KBM-7 (cell line): ENCODE measurements at regions not wholly inside any gene's neighbourhood (a gene's known extent, or its start where the extent isn't known, plus 50 kb on each side); places are given as distances from the start of the nearest gene placed in this dataset.

ENCODE experiments used
- DNase-seq: peaks from one replicate; pipeline ENCODE4 v3.0.0-alpha.2; 2015
- in situ Hi-C: fragments of 300-500 bp; cut with MboI; formaldehyde crosslinking; loops from 2 replicates; pipeline ENCODE4 v1.14.3; 2020; ENCODE audit warnings: low sequenced_read_pairs, low pct_unique_long_range_greater_than_20kb, mixed read lengths

DNA sequence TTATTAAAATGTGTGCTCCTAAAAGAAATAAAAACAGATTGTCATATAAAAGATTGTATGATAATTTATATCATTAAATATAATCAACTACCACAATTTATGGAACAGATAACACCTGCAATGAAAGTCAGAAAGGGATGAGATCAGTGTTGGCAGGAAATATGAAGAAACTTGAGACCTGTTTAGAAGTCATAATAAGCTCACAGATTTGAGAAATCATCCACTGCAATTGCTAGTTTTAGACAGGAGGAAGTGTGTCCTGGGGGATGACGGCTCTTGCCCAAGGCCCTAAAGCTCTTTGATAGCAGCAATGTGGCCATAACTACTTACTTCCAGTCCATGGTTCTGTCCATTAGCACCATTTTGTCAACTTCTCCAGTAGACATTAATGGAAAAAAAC, 122.8 kb upstream of the SOX5 start:
- in situ Hi-C loops, result no loop called here
- no peak for DNase-seq

DNA sequence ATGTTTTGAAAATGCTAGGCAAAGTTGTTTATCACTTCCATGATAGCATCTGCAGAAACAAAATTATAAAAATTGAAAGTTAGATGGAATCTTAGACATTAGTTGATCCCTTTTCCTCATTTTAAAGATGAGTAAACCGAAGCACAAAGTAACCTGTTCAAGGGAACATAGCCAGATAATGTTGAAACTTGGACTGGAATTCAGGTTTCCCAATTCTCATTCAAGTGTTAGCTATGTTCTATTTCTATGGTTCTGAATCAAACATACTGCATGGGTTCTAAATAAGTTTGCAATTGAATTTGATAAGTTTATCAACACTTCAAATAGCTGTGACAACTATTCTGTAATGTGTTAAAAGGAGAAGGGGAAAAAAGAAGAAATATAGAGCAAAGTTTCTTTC, 122.4 kb upstream of the SOX5 start:
- in situ Hi-C loops, result no loop called here
- DNase-seq, result no peak

DNA sequence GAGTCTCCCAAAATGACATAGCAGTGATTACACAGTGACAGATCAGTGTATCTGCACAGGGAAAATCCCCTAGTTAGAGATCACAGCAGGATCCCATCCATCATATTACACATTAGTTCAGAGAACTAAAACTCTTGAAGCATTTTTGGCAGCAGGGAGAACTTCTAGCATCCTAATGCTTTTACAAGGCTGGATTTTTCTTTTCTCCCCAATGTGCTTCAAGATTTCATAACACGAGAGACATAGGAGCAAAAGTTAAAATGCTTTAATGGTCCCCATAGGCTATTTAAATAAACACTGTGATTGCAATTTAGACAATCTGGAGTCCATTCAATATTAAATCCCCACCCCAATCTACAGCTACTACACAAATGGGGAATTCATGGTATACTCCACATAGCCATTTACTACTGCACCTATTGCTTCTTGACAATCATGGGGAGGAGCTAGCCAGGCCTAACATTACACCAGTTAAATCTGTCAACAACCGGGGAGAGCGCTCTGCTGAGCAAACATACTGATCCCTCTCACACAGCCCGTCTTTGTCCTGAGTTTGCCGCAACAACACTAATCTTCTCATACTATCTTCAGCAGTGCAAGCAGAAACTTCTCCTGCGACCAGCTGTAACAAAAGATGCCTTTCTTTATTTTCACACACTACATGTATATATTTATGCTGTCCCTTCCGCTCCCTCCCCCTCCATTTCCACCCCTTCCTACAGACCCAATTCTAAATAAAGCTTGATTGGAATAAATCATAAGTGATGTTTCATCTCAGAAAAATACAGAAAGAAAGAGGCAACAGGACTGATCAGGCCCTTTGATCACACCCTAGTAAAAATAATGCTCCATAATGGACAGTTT, 120.3 kb upstream of the SOX5 start:
- no peak for DNase-seq

DNA sequence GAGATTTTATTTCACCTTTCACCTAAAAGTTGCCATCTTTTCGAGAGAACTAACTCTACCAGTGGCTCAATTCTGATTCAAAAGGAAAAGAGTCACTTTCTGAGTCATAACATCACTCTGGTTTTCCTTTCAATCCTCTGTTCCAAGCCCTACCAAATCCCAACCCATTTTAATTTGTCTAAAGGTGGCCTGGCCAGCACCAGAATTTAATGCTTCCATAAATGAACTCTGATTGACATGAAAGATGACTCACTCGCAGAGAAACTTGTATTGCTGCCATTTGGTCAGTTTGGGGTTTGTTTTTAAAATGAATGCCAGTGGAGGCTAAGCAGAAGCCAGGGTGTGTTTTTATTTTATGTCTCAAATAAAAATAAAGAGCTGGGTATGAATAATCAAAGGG, 117.4 kb upstream of the SOX5 start:
- DNase-seq, result no peak
- in situ Hi-C loops, result no loop called here

More for the DNA sequence above, 120.3 kb upstream of the SOX5 start:
- in situ Hi-C loops, result no loop called here

DNA sequence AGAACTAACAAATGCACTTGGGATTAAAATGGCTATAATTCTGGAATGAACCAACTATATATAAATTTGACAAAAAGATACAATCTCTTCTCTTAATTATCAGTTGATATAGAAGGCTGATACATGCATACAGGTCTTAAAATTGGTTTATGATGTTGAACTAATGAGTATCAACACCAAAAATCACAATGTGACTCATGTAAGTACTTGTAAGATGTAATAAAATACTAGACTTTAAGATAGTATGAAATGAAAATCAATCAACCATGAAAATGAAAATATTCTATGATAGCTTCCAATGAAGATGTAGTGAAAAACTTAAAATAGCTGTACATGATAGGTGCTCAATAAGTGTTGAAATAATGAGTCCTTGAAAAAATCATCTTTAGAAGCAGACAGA, 116.6 kb upstream of the SOX5 start:
- DNase-seq, result no peak
- in situ Hi-C loops, result no loop called here

DNA sequence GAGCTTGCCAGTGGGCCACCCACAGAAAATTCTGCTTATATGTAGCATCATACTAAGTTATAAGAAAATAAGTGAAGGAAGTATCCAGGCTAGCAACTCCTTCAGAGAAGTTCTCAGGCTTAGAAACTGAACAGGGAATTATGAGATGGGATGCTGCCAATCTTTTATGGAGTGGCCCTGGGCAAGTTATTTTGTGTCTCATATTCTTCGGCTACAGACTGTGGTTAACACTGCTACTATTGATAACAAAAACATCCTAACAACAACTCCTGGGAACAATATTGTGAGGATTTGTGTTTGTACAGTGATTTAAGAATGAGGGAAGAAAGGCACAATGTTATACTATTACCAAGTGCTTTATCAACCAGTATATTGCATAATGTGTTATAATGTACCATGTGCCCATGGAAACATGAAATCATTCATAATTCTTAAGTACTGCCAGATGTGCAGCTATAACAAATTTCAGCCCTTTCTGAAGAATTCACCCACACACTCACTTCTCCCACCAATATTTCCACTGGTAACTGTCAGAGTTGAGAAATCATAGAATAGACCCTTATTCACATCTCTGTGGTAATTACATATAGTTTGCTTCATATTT, 113.3 kb upstream of the SOX5 start:
- no peak for DNase-seq
- in situ Hi-C loops, result no loop called here

DNA sequence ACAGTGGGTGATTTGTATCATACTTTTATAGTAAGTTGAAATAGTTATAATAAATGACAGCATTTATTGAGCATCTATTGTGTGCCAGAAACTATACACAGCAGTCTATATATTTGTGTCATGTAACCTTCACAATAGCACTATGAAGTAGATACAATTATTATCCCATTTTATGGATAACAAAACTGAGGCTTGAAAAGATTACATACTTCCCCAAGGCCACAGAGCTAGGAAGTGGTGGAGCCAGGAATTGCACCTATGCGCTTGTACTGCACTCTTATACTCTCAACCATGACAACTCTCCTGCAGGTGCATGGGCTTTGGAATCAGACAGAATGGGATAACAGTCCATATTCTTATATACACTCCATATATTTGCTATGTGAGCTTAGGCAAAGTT, 110.6 kb upstream of the SOX5 start:
- DNase-seq, result no peak
- in situ Hi-C loops, result no loop called here

DNA sequence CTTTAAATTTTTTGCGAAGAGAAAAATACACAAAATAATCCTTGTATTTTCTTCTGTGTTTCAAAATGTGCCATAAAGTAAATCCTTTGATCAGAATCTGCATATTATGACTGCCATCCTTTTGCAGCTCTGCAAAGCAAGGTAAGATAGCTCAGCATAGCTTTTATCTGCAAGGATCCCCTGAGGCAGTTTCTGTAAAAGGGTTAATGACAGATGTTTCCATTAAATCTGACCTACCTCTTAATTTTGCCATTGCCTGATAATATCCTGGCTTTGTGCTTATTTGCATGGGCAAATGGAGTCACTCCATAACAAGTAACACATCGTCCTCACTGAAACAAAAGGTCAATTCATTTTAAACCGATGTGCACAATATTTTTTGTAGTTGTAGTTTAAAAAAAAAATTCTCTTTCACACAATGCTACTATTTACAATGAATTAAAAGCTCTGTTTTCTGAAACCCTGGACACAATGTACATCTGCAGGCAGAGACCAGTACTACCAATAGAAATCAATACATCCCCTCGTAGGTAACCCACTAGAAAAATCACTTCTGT, 108.5 kb upstream of the SOX5 start:
- no peak for DNase-seq
- in situ Hi-C loops, result no loop called here

DNA sequence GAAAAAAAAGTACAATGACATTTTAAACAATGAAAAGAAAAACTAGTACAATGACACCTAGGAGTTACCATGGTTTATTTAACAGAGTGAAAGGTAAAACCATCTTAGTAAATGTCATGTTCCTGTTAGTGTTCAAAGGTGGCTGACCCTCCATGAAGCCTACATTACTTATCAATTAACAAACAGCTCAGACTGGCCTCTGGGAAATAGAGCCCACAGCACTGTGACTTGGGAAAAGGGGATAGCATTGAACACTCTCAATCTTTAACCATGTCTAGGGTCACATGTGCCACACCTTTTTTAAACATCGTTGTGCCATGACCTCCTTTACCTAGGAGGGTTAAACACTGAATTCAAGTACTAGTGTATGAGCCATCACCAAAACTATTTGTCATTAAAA, 106.3 kb upstream of the SOX5 start:
- no peak for DNase-seq
- in situ Hi-C loops, result no loop called here

DNA sequence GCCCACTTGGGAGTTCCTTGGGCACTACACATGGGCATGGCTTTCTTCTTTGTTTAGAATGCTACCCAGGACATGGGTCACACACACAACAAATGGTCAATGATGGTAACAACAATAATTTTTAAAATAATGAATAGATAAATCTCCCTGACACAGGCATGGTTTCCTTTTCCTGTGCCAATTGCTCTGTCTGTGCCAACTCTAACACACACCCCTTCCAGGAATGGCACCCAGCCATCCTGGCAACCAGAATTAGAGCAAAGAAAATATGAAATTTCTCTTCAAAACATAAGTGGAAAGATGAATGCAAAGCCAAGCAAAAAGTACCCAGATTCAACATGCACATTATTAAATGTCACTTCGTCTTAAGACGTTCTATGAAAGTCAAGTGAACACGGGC, 104.9 kb upstream of the SOX5 start:
- in situ Hi-C loops, result no loop called here
- no peak for DNase-seq

DNA sequence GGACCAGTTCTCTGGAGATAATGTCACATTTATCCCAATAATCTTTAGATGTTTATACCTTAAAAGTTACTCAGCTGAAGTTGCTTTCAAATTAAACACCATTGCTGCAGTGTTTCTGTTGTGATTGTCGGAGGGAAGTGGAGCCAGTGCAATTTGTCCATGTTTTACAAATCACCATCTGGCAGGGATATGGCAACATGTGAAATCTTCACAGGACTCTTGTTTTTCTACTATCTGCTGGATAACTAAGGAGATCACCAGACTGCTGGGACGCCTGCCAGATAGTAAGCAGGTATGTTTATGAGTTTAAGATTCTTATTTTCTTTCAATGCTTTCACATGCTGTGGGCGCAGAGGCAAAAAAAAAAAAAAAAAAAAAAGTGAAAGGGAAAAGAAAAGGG, 100.3 kb upstream of the SOX5 start:
- in situ Hi-C loops, result no loop called here

DNA sequence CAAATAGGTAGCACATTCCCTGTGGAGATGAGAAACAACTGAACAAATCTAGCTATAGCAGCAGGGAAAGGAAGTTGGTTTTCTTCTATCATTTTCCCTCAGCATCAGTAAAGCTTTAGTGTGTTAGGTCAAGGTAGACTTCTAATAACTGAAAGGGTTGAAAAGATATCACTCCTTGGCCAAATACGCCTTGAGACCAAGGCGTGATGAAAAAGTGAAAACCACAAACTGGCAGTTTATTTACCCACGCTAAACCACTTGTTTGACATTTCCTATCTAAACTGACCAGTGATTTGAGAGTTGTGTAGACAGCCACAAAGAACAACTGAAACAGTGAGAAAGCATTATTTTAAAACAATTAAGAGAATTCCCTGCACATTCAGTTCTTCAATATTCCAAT, 99.6 kb upstream of the SOX5 start:
- DNase-seq, result no peak
- in situ Hi-C loops, result no loop called here

More for the DNA sequence above, 100.3 kb upstream of the SOX5 start:
- no peak for DNase-seq

DNA sequence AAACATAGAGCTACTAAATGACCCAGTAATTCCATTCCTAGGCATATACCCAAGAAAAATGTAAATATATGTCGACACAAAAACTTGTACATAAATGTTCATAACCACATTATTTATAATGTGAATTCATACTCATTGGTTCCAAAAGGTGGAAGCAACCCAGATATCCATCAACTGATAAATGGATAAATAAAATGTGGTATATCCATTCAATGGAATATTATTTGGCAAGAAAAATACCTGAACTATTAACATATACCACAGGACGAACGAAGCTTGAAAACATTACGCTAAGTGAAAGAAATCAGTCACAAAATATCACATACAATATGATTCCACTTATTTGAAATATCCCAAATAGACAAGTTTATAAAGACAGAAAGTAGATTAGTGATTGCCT, 99.0 kb upstream of the SOX5 start:
- in situ Hi-C loops, result no loop called here
- no peak for DNase-seq

DNA sequence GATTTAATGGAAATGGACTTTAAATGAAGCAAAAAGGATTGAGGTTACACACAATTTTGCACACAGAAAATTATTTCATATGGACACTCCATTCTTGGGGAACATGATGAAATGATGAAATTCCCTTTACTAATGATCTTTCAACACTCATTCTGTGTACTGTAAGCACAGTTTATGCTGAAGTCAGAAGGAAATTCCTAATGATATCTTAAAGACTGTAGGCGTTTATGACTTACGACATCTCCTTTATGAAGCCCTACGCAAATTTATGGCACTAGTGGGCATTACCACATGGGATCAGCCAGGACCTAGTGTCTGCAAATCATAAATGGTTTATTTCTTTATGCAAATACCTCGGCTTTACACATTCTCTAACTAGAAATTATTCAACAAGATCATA, 97.9 kb upstream of the SOX5 start:
- no peak for DNase-seq
- in situ Hi-C loops, result no loop called here

DNA sequence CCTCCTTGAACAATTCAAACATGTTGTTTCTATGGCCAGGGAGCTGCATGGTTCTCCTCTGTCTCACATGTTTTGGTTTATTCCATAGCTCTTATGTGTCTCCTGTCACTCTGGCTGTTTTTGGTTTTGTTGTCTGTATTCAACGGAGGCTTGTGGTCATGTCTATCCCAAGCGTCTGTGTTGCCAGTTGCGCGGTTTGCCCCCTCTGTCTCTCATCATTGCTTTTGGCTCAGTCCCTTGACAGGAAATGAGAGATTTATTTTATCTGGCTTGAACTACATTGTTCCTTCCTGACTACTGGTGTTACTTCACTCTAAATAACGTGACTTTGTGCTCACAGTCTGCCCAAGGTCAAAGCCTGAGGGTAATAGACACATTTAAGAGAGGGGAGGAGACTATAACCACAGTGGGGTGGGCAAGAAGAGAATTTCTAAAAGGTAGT, 96.4 kb upstream of the SOX5 start:
- in situ Hi-C loops, result no loop called here
- no peak for DNase-seq

DNA sequence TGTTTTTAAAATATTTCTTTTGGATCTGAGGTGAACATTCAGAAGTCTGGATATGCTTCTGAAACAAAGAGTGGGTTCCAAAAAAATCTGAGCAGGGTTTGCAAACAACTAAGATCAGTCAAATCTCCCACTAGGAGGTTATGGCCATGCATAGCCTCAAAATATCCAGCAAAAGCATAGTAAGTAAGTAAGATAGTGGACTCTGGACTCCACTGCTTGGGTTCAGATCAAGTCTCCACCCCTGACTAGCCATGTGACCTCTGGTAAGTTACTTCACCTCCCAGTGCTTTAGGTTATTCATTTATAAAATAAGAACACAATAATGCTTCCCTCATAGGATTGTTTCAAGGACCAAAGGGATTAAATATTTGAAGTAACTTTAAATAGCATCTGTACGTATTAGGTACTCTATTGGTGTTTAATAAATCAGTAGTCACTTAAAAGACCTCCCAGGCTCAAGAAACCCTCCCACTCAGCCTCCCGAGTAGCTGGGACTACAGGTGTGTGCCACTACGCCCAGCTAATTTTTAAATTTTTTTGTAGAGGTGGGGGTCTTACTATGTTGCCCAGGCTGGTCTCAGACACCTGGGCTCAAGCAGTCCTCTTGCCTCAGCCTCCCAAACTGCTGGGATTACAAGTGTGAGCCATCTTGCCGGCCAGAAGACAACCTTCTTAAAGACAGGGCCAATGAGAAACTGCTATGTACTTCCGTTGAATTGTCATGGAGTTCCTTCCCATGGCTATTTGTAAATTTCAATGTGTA, 95.7 kb upstream of the SOX5 start:
- DNase-seq, result no peak
- in situ Hi-C loops, result no loop called here

DNA sequence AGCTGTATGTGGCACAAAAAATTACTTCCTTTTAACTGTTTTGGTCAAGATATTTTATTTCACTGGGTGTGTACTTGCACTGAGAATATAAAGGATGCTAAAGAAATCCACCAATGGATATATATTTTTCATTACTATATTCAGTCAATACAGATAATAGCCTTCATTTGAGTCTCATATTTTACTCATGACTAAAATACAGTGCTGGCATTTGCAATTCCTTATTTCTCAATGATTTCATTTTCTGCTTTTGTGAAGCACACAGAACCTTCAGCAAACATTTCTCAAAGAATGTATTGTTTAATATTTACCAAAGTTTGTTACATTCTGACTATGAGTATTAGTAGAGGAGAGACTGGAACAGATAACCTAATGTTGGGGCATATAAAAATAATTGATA, 93.2 kb upstream of the SOX5 start:
- no peak for DNase-seq

DNA sequence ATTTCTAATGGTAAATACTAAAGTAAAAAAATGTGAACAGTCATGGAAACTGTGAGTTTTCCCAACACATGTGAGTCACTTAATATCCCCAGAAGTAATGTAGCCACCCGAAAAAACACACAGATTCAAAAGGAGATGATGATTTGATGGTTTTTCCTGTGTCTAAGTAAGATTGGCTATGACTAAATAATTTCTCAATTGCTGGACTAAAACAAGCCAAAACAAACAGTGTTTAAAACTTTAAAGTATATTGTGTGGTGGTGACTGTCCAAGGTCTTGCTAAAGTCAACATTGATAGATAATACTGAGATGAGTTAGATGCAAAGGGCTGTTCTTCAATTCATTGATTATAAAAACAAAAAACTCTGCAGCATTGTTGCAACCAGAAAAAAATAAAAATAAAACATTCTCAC, 89.6 kb upstream of the SOX5 start:
- DNase-seq, result no peak
- in situ Hi-C loops, result no loop called here

More for the DNA sequence above, 93.2 kb upstream of the SOX5 start:
- in situ Hi-C loops, result no loop called here

DNA sequence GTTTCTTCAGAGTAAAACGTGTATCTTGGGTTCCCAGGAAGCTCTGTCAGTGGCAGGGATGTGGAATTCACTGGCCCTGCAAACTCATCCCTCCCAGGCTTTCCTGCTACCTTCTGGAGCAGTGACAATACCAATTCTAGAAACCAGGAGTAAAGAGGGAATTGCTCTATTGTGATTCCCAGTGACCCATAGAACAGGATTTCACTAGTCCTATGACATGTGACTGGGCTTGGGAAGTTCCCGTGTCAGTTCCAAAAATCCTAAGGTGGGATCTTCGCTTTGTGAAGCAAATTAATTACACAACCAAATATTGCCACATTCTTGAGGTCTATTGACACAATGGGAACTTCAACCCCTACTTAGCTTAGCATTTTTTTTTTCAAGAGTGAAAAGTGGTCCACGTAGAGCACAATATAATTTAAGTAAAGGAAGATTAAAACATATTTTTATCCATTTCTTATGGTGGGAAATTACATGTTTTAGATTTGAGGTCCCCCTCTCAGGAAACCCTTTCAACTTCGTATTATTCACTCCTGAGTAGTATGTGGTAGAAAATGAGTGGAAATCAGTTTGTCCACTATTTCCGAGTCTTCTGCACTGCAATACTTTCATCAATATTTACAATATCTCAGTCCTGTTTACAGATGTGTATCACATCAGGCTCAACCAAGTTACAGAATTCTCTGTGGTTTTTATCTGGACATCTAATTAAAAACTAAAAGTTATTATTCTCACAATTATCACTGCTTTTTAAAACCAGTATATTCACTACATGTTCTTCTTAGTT, 88.9 kb upstream of the SOX5 start:
- in situ Hi-C loops, result no loop called here
- no peak for DNase-seq
